ENCODE measurements at regions not wholly inside any gene's neighbourhood (a gene's known extent, or its start where the extent isn't known, plus 50 kb on each side); places are given as distances from the start of the nearest gene placed in this dataset.
"Not testable (repeated sequence)": the region's sequence is repeated elsewhere in the genome, so short reads cannot be mapped to it uniquely, and the experiment has no call there.

- no peak for DNase-seq
Measured at GRCh38 chr1:82086739-82087138, 286.0 kb downstream of the ADGRL2 start.

GRCh38 chr1:82079607-82080006 is 278.9 kb downstream of the ADGRL2 start:
- no peak for DNase-seq

- no peak for DNase-seq
Measured at GRCh38 chr1:82073659-82074058, 272.9 kb downstream of the ADGRL2 start.

DNA sequence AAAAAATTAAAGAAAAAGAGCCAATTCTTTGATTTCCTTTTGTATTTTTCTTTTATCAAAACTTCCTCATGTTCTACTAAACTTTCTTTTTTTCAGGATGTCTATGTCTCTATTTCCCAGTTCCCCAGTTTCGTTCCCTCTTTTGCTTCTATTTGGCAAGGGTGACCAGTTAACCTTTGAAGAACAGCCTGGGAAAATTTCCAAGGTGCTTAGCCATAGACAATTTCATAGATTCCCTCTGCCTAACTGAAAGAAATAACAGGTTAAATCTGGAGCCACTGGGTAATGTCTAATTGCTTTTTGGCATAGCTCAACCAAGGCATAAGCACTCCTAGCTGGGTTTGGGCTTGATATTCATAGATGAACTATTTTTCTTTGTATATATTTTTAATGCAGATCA is 272.3 kb downstream of the ADGRL2 start:
- DNase-seq = no peak

- no peak for DNase-seq
Measured at GRCh38 chr1:82065916-82066315, 265.2 kb downstream of the ADGRL2 start.

GRCh38 chr1:82064691-82065090 is 264.0 kb downstream of the ADGRL2 start:
- no peak for DNase-seq

DNA sequence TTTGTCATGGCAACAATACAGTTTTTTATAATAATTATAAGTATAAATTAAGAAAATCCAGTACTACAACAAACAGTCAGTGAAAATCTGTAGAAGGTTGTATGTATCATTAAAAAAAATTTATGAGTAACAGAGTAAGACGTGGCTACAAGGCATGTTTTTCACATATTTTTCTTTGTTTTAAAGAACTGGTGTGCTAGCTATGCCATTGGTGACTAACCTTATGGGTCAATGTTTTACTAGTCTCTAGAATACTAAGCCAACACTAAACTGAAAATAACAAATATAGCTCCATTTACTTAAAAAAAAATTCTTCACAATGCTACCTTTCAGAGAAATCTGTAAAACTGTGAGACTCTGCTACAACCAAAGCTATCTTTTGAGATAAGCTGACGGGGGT is 261.5 kb downstream of the ADGRL2 start:
- no peak for DNase-seq

DNA sequence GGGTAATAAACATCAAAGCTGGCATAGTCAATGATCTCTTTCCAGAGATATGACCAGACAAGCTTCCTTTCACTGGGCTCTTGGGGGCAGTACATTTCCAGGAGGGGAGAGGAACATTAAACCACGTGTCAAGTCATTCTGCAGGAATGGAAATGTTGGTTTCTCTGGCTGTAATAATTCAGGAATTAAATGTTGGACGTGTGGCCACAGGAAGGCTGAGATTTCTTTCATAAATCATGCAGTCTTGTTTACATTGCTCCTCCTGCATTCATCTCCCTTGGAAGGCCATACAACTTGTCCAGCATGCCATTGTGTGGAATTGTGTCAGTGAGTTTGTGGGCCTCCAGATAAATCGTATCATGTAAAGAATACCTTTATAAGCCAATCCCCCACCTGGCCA is 259.2 kb downstream of the ADGRL2 start:
- DNase-seq = no peak

DNA sequence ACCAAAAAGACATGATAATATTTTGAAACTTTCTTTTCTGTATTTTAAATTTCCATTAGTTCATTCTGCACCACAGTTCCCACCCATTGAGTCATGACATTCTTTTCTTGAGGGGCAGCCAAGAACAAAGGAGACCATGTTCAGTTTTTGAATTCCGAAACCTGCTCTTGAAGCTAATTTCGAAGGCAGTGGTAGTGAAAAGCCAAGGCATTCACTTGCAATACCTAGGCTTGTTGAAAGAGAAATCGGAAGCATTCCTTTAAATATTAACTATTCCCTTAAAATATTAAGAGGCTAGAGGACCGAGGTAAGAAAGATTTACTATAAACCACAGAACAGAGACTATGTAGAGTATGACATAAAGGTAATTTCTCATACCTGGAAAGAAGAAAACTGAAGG is 256.3 kb downstream of the ADGRL2 start:
- no peak for DNase-seq

DNA sequence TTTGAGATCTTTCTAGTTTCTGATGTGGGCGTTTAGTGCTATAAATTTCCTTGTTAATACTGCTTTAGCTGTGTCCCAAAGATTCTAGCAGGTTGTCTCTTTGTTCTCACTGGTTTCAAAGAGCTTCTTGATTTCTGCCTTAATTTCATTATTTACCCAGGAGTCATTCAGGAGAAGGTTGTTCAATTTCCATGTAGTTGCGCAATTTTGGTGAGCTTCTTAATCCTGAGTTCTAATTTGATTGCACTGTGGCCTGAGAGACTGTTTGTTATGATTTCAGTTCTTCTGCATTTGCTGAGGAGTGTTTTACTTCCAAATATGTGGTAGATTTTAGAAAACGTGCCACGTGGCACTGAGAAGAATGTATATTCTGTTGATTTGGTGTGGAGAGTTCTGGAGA is 254.6 kb downstream of the ADGRL2 start:
- not testable (repeated sequence) for DNase-seq

DNA sequence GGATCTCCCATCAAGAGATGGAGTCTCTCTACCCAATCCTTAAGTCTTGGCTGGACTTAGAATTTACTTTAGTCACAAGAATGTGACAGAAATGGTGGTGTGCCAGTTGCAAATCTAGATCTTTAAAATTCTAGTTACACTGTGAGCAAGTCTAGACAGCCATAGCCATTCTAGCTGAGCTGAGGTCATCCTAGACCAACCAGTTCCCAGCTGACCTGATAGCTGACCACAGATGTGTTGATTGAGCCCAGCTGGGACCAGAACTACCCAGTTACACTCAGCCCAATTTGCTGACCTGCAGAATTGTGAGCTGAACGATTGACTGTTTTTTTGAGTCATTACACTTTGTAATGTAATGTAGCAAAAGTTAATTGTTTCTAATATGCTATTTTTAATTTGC is 251.8 kb downstream of the ADGRL2 start:
- DNase-seq = no peak

DNA sequence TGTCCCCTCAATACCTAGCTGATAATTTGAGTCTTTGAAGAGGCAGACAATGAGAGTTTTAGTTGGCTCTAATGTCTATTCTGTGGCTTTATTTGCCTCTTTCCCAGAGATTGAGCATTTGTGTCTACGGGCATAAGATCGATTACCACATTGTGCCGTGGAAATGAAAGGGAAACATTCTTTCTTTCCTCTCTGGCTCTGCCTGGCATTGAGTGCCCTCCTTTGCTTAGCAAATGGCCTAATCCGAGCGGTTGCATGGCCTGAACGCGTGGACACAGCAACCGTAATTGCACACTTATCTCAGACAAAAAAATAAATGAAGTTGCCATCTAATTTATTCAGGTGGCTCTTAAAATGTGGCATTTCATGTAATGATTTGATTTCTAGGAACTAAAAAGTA is 247.9 kb downstream of the ADGRL2 start:
- DNase-seq = no peak

DNA sequence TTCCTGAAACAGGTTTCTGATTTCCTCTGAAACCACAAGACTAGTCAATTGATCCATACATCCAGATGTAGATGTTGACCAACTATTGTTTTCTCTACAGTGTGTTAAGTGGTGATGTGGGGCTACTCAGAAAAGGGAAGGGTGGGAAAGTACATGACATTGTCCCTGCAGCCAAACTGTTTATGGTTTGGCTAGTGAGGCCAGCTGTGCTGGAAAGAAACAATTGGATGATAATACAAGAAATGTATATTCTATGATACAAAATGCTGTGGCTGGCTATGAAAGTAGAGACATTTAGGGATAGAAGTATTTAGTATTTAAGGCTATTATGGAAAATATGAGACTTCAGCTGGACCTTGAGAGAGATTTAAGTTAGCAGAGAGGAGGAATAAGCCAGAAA is 244.5 kb downstream of the ADGRL2 start:
- DNase-seq = no peak

- no peak for DNase-seq
Measured at GRCh38 chr1:82044536-82044935, 243.8 kb downstream of the ADGRL2 start.

DNA sequence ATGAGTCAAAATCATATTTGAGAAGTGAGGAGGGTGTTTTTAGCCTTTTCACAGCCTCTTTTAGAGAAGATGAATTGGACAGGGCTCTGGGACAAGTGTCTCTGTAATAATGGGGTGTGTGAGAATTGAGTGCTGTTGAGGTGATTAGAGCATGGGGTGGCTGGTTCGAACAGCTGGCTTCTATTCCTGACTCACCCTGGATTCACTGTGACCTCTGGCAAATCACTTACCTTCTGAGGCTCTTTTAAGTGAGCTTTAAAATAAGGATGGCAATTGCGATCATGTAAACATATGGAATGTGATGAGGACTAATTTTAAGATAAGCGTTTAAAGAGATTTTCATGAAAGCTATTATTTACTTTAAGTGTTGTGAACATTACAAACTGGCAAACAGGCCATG is 243.4 kb downstream of the ADGRL2 start:
- DNase-seq = no peak

DNA sequence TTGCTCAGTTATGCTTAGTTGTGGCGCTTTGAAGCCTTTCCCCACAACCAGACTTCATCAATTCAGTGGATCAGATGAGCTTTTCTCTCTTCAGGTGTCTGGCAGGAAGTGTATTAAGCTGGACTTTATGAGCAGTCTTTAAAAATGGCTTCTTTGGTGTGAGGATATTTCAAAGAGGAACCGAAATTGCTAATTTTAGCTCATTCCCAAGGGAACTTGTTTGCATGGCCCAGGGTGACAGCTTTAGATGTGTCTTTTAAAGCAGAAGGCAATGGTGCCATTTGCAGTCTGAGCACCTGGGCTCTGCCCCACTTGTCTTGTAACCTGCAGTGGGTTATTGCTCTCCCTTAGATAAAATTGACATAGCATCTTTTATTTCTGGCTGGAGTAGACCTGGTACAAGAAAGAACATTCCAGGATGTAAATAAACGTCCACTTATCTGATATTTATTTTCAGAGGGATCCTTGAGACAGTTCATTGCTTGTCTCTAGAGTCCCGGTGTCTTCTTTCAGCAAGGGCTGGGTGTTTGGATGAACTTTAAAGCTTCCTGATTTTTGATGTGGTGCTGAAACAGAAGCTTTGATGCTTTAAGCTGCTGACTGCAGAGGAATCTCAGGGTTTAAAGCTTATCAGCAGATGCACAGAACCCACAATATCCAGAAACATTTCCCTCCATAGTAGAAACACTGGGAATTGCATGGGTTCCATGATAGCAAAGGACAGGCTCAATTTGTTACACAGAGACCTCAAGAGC is 241.7 kb downstream of the ADGRL2 start:
- no peak for DNase-seq

Data from bone marrow (tissue), 2 donors.